Smooth muscle cell (in vitro differentiated cells): ENCODE measurements at regions not wholly inside any gene's neighbourhood (a gene's known extent, or its start where the extent isn't known, plus 50 kb on each side); places are given as distances from the start of the nearest gene placed in this dataset.

ENCODE experiments used
- DNase-seq: peaks from one replicate; lab custom pipeline; 2025; ENCODE audit not compliant: unreplicated experiment; lab: John Stamatoyannopoulos, UW
- H2AFZ ChIP-seq: fragments of 200-600 bp; sonication (generic); 2 replicates; pipeline ENCODE4 v1.6.0; 2016; ENCODE audit warnings: antibody characterized with exemption, low read depth, mild to moderate bottlenecking
- H3F3A ChIP-seq: fragments of 200-600 bp; sonication (generic); 2 replicates; pipeline ENCODE4 v1.6.0; 2017; ENCODE audit warnings: antibody characterized with exemption, low read depth
- H3K27ac ChIP-seq: fragments of 200-600 bp; sonication (generic); 2 replicates; pipeline ENCODE4 v1.5.1; 2016; ENCODE audit warnings: low read depth, mild to moderate bottlenecking
- H3K27me3 ChIP-seq: fragments of 200-600 bp; sonication (generic); 2 replicates; pipeline ENCODE4 v1.6.1; 2016; ENCODE audit warnings: low read depth, mild to moderate bottlenecking
- H3K36me3 ChIP-seq: fragments of 200-600 bp; sonication (generic); 2 replicates; pipeline ENCODE4 v1.5.1; 2016; ENCODE audit warnings: low read depth
- H3K4me1 ChIP-seq: fragments of 200-600 bp; sonication (generic); 2 replicates; pipeline ENCODE4 v1.5.1; 2016; ENCODE audit warnings: low read depth
- H3K4me2 ChIP-seq: fragments of 200-600 bp; sonication (generic); 2 replicates; pipeline ENCODE4 v1.6.0; 2016; ENCODE audit warnings: mild to moderate bottlenecking
- H3K4me3 ChIP-seq: fragments of 200-600 bp; sonication (generic); 2 replicates; pipeline ENCODE4 v1.5.1; 2016; ENCODE audit warnings: mild to moderate bottlenecking
- H3K79me2 ChIP-seq: fragments of 200-600 bp; sonication (generic); 2 replicates; pipeline ENCODE4 v1.6.0; 2016; ENCODE audit warnings: low read depth, mild to moderate bottlenecking
- H3K9ac ChIP-seq: fragments of 200-600 bp; sonication (generic); 2 replicates; pipeline ENCODE4 v1.6.0; 2016; ENCODE audit warnings: low read depth
- H3K9me3 ChIP-seq: fragments of 200-600 bp; sonication (generic); replicated peaks from 2 replicates; pipeline ENCODE4 v1.5.1; 2016; ENCODE audit warnings: low read depth
- H4K20me1 ChIP-seq: fragments of 200-600 bp; sonication (generic); 2 replicates; pipeline ENCODE4 v1.6.0; 2016; ENCODE audit warnings: low read depth
- WGBS: methylation state at CpG from one replicate; pipeline ENCODE4 v1.1.7; 2016; ENCODE audit warnings: low lambda C conversion rate; 5-methylcytosine and 5-hydroxymethylcytosine counted together
- TF ChIP-seq, protein P1 (sequence below): fragments of 200-600 bp; sonication (generic); IDR thresholded peaks from 2 replicates; pipeline ENCODE4 v1.5.1; 2017; ENCODE audit warnings: borderline replicate concordance, mild to moderate bottlenecking, antibody characterized with exemption; ENCODE audit not compliant: insufficient read depth, poor library complexity, severe bottlenecking

DNA sequence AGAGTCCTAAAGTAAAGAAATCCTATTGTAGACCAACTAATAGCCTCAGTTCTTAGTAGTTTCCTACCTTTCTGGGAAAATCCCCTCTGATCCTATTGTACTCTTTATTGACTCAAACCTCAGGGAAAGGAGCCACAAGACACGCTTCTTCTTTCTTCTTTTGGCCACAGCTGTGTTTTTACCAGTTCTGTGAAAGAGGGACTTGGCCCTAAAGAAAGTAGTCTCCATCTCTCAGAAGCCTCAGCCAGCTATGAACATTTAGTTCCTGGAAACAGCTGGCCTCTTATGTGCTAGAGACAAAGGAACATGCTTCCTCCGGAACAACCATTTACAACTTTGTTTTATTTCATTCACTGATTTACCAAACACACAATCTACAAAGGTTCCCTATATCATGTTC lies 66.1 kb upstream of the ARID2 start:
- Histone ChIP-seq H3K4me2 (no peak overlapping the region), H3K27me3 (no peaks in the 10 kb centered on the region), H2AFZ (no peak overlapping the region), H3K27ac (no peak overlapping the region), H3K36me3 (no peaks in the 10 kb centered on the region), H3K9me3 (no peaks in the 10 kb centered on the region), H3K4me1 (peaks cover 27% of the 10 kb centered on the region), H4K20me1 (no peaks in the 10 kb centered on the region), H3F3A (no peaks in the 10 kb centered on the region), H3K9ac (no peak overlapping the region), H3K4me3 (no peak overlapping the region), H3K79me2 (no peaks in the 10 kb centered on the region)
- TF ChIP-seq, protein P1, sequence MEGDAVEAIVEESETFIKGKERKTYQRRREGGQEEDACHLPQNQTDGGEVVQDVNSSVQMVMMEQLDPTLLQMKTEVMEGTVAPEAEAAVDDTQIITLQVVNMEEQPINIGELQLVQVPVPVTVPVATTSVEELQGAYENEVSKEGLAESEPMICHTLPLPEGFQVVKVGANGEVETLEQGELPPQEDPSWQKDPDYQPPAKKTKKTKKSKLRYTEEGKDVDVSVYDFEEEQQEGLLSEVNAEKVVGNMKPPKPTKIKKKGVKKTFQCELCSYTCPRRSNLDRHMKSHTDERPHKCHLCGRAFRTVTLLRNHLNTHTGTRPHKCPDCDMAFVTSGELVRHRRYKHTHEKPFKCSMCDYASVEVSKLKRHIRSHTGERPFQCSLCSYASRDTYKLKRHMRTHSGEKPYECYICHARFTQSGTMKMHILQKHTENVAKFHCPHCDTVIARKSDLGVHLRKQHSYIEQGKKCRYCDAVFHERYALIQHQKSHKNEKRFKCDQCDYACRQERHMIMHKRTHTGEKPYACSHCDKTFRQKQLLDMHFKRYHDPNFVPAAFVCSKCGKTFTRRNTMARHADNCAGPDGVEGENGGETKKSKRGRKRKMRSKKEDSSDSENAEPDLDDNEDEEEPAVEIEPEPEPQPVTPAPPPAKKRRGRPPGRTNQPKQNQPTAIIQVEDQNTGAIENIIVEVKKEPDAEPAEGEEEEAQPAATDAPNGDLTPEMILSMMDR = no peak
- 91% methylated on average over 2 of the region's 2 CpGs for WGBS
- DNase-seq = no peak

DNA sequence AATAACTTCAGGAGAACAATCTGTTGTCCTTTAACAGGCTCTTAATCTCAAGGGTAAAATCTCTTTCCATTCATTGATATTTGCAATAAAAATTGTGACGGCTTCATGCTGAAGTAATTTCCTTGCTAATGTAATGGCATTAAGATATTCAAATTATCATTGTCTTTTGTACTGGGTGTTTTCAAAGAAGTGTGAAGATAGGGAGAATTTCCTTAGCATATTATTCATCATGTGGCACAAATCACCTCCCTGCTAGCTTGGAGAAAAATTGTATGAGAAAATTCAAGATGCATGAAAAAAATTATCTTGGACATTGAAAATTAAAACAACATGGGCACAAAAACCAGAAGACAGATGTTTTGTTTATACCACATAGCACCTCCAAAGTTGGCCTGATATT lies 63.6 kb upstream of the ARID2 start:
- WGBS = 74% methylated on average over 1 of the region's 1 CpG
- Histone ChIP-seq H3K79me2 (no peaks in the 10 kb centered on the region), H3K4me2 (no peak overlapping the region), H3K27ac (no peak overlapping the region), H2AFZ (no peak overlapping the region), H4K20me1 (no peaks in the 10 kb centered on the region), H3K9me3 (no peaks in the 10 kb centered on the region), H3K4me1 (peaks cover 34% of the 10 kb centered on the region), H3K27me3 (no peaks in the 10 kb centered on the region), H3K36me3 (no peaks in the 10 kb centered on the region), H3K9ac (no peak overlapping the region), H3F3A (no peaks in the 10 kb centered on the region), H3K4me3 (no peak overlapping the region)
- TF ChIP-seq, protein P1 = no peak
- no peak for DNase-seq

DNA sequence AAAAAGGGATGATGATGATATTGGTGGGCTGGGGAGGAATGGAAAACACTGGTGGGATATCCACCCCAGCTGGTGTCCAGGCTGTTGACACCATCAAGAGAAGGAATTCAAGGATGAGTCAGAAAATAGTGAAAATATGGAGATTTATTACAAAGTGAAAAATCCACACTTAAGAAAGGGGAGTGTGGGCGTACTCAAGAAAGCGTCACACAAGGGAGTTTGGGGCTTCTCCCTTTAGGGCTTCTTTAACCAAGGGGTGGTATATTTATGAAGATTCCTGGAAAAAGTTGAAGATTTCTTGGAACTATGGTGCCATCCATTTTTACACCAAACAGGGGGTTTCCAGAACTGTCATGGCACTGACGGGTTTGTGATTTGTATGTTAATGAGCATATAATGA lies 63.1 kb upstream of the ARID2 start:
- 87% methylated on average over 3 of the region's 3 CpGs for WGBS

DNA sequence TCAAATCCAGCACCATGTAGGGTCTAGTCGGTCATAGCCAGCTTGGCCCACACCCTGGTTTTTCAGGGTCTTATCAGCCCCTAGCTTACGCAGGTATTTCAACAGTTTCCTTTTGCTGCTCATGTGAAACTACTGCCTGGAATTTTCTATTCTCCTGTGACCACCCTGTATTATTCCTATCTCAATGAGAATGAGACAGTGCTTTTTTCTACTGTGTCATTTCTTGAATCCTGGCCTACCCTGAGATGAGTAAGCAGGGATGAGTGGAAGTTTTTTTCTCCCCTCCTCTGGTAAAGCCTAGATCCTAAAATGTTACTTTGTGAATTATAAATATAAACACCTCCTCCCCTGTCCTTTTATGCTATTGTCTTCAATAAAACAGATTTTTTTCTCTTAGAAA lies 62.7 kb upstream of the ARID2 start:
- TF ChIP-seq, protein P1 = no peak

More for the DNA sequence above, 63.1 kb upstream of the ARID2 start:
- Histone ChIP-seq H3K36me3 (no peaks in the 10 kb centered on the region), H4K20me1 (no peaks in the 10 kb centered on the region), H3K27ac (no peak overlapping the region), H3K4me3 (no peak overlapping the region), H3K79me2 (no peaks in the 10 kb centered on the region), H3F3A (no peaks in the 10 kb centered on the region), H3K27me3 (no peaks in the 10 kb centered on the region), H3K4me1 (peaks cover 34% of the 10 kb centered on the region), H3K9ac (no peak overlapping the region), H3K9me3 (no peaks in the 10 kb centered on the region), H3K4me2 (no peak overlapping the region), H2AFZ (no peak overlapping the region)
- TF ChIP-seq, protein P1 = no peak
- DNase-seq = no peak

More for the DNA sequence above, 62.7 kb upstream of the ARID2 start:
- H3K9me3 ChIP-seq = no peaks in the 10 kb centered on the region
- H3F3A ChIP-seq = no peaks in the 10 kb centered on the region
- H2AFZ ChIP-seq = no peak overlapping the region
- no peak overlapping the region for H3K9ac ChIP-seq
- no peaks in the 10 kb centered on the region for H3K27me3 ChIP-seq
- WGBS = 95% methylated on average over 2 of the region's 2 CpGs
- H4K20me1 ChIP-seq = no peaks in the 10 kb centered on the region
- H3K27ac ChIP-seq = no peak overlapping the region
- H3K4me3 ChIP-seq = no peak overlapping the region
- peaks cover 34% of the 10 kb centered on the region for H3K4me1 ChIP-seq
- no peak for DNase-seq
- H3K36me3 ChIP-seq = no peaks in the 10 kb centered on the region
- no peaks in the 10 kb centered on the region for H3K79me2 ChIP-seq
- H3K4me2 ChIP-seq = no peak overlapping the region
